HEK293 (cell line): ENCODE measurements at regions not wholly inside any gene's neighbourhood (a gene's known extent, or its start where the extent isn't known, plus 50 kb on each side); places are given as distances from the start of the nearest gene placed in this dataset.

Experiments used
- ATF2 ChIP-seq: fragments of 450-650 bp; formaldehyde crosslinking; IDR thresholded peaks from 2 replicates; pipeline ENCODE4 v1.5.1; 2016; ENCODE audit warnings: missing biosample characterization, missing genetic modification characterization, low read depth
- KLF9 ChIP-seq: fragments of 450-650 bp; formaldehyde crosslinking; IDR thresholded peaks from 2 replicates; pipeline ENCODE4 v1.5.1; 2016; ENCODE audit warnings: missing biosample characterization, missing genetic modification characterization, low read depth
- ZNF10 ChIP-seq: fragments of 450-650 bp; formaldehyde crosslinking; IDR thresholded peaks from 2 replicates; pipeline ENCODE4 v1.5.1; 2017; ENCODE audit warnings: missing biosample characterization, missing genetic modification characterization
- ZNF112 ChIP-seq: fragments of 450-650 bp; formaldehyde crosslinking; IDR thresholded peaks from 2 replicates; pipeline ENCODE4 v1.5.0; 2017; ENCODE audit warnings: missing biosample characterization, missing genetic modification characterization
- ZNF121 ChIP-seq: fragments of 450-650 bp; formaldehyde crosslinking; IDR thresholded peaks from 2 replicates; pipeline ENCODE4 v1.5.1; 2016; ENCODE audit warnings: missing biosample characterization, missing genetic modification characterization
- ZNF175 ChIP-seq: fragments of 450-650 bp; formaldehyde crosslinking; IDR thresholded peaks from 2 replicates; pipeline ENCODE4 v1.5.1; 2016; ENCODE audit warnings: missing biosample characterization, missing genetic modification characterization
- ZNF24 ChIP-seq: fragments of 450-650 bp; formaldehyde crosslinking; IDR thresholded peaks from 2 replicates; pipeline ENCODE4 v1.5.1; 2016; ENCODE audit warnings: missing biosample characterization, missing genetic modification characterization
- ZNF302 ChIP-seq: fragments of 450-650 bp; formaldehyde crosslinking; IDR thresholded peaks from 2 replicates; pipeline ENCODE4 v1.5.1; 2016; ENCODE audit warnings: missing biosample characterization, missing genetic modification characterization, low read depth
- ZNF350 ChIP-seq: fragments of 450-650 bp; formaldehyde crosslinking; IDR thresholded peaks from 2 replicates; pipeline ENCODE4 v1.5.0; 2017; ENCODE audit warnings: missing biosample characterization, mild to moderate bottlenecking, missing genetic modification characterization
- ZNF621 ChIP-seq: fragments of 450-650 bp; formaldehyde crosslinking; IDR thresholded peaks from 2 replicates; pipeline ENCODE4 v1.5.1; 2017; ENCODE audit warnings: missing biosample characterization, missing genetic modification characterization
- TF ChIP-seq, protein P1 (sequence below): fragments of 450-650 bp; formaldehyde crosslinking; IDR thresholded peaks from 2 replicates; pipeline ENCODE4 v1.5.1; 2016; ENCODE audit warnings: missing biosample characterization, missing genetic modification characterization

GRCh38 chr5:171688696-171689495 lies 96.7 kb upstream of the SMIM23 start:
- TF ChIP-seq, protein P1, sequence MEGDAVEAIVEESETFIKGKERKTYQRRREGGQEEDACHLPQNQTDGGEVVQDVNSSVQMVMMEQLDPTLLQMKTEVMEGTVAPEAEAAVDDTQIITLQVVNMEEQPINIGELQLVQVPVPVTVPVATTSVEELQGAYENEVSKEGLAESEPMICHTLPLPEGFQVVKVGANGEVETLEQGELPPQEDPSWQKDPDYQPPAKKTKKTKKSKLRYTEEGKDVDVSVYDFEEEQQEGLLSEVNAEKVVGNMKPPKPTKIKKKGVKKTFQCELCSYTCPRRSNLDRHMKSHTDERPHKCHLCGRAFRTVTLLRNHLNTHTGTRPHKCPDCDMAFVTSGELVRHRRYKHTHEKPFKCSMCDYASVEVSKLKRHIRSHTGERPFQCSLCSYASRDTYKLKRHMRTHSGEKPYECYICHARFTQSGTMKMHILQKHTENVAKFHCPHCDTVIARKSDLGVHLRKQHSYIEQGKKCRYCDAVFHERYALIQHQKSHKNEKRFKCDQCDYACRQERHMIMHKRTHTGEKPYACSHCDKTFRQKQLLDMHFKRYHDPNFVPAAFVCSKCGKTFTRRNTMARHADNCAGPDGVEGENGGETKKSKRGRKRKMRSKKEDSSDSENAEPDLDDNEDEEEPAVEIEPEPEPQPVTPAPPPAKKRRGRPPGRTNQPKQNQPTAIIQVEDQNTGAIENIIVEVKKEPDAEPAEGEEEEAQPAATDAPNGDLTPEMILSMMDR, result no peak
- TF ChIP-seq ZNF350 (tag by site-specific recombination) (no peak), ZNF175 (tag by site-specific recombination) (no peak), ZNF24 (tag by site-specific recombination) (no peak), KLF9 (tag by site-specific recombination) (no peak), ATF2 (tag by site-specific recombination) (no peak), ZNF302 (no peak), ZNF112 (tag by site-specific recombination) (no peak), ZNF621 (no peak), ZNF10 (tag by site-specific recombination) (no peak), ZNF121 (tag by site-specific recombination) (no peak)
